ENCODE measurements at regions not wholly inside any gene's neighbourhood (a gene's known extent, or its start where the extent isn't known, plus 50 kb on each side); places are given as distances from the start of the nearest gene placed in this dataset.

GRCh38 chr18:26648509-26649192 lies 100.3 kb upstream of the KCTD1 start:
- DNase-seq (no peak), ATAC-seq (replicated peaks in 1 of 2) (peak; percentile 15 to 54)
- Mint-ChIP-seq H3K4me1 (ENCODE audit: low read depth) (no peaks in the 10 kb centered on the region), H3K9me3 (no peaks in the 10 kb centered on the region), H3K27ac (no peak overlapping the region), H3K27me3 (ENCODE audit: low read depth) (peaks cover 30% of the 10 kb centered on the region), H3K36me3 (ENCODE audit: insufficient read depth in 2 of 2) (no peaks in the 10 kb centered on the region), H3K4me3 (no peak overlapping the region)

DNA sequence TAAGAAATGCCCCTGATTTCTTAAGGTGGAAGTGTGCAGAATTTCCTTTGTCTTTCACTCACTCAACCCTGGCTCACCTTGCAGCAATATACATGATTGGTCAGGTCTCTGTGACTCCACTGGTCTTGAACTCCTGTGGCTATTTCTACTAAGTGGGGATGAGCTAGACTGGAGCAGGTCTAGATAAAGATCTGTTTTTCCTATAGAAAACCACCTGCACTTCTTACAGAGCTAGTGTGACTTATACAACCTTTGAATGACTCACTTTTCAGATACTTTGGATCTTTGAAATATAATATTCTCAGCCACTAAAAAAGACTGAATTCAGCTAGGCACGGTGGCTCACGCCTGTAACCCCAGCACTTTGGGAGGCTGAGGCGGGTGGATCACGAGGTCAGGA lies 98.5 kb upstream of the KCTD1 start:
- no peaks in the 10 kb centered on the region for H3K9me3 Mint-ChIP-seq
- no peak for DNase-seq
- peaks cover 26% of the 10 kb centered on the region for H3K27me3 Mint-ChIP-seq (ENCODE audit: low read depth)
- H3K27ac Mint-ChIP-seq: no peak overlapping the region
- no peak for ATAC-seq (replicated peaks in 1 of 2)
- H3K4me1 Mint-ChIP-seq (ENCODE audit: low read depth): no peaks in the 10 kb centered on the region
- H3K4me3 Mint-ChIP-seq: no peak overlapping the region
- no peaks in the 10 kb centered on the region for H3K36me3 Mint-ChIP-seq (ENCODE audit: insufficient read depth in 2 of 2)

- no peaks in the 10 kb centered on the region for H3K9me3 Mint-ChIP-seq
- ATAC-seq (replicated peaks in 1 of 2) (no peak), DNase-seq (no peak)
- peaks cover 9% of the 10 kb centered on the region for H3K27me3 Mint-ChIP-seq (ENCODE audit: low read depth)
- no peaks in the 10 kb centered on the region for H3K4me1 Mint-ChIP-seq (ENCODE audit: low read depth)
- no peak overlapping the region for H3K27ac Mint-ChIP-seq
- H3K4me3 Mint-ChIP-seq: no peak overlapping the region
- no peaks in the 10 kb centered on the region for H3K36me3 Mint-ChIP-seq (ENCODE audit: insufficient read depth in 2 of 2)
These were observed 94.3 kb upstream of the KCTD1 start for GRCh38 chr18:26642440-26643348.

DNA sequence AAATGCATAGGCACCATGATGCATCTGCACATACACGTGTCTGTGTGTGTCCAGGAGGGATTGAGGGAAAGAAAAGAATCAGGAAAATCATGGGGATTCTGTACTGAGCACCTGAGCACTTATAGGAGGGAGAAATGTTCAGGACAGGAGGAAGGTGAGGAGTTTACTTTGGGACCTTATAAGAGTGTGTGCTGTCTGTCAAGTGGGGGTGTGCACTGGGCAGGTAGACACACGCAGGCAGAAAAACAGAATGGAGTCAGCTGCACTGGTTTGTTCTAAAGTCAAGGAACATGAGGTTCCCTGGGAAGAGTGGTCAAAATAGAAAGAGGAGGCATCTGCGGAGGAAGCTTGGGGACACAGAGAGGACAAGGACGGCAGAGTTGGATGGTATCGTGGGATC lies 92.2 kb upstream of the KCTD1 start:
- ATAC-seq (replicated peaks in 1 of 2) (no peak), DNase-seq (no peak)
- Mint-ChIP-seq H3K4me3 (no peak overlapping the region), H3K27ac (no peak overlapping the region), H3K27me3 (ENCODE audit: low read depth) (peaks cover 9% of the 10 kb centered on the region), H3K4me1 (ENCODE audit: low read depth) (no peaks in the 10 kb centered on the region), H3K36me3 (ENCODE audit: insufficient read depth in 2 of 2) (no peaks in the 10 kb centered on the region), H3K9me3 (no peaks in the 10 kb centered on the region)

DNA sequence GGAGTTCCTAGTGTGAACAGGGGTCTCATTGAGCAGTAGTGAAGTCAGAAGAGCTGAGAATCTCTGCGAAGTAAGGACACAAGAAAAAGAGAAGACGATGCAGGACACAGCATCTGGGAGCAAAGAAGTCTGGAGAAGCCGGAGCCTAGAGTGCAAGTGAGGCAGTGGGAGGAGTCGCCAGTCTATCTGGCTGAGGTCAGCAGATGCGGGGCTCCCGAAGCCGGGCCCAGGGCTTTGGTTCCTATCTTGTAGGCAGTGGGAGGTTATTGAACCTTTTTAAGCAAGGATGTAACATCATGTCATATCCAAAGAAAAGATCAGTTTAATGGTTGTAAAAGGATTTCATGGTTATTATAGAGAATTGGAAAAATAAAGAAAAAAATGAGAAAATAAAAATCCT lies 90.8 kb upstream of the KCTD1 start:
- ATAC-seq (replicated peaks in 1 of 2) (no peak), DNase-seq (no peak)
- H3K27ac Mint-ChIP-seq: no peak overlapping the region
- no peak overlapping the region for H3K4me3 Mint-ChIP-seq
- no peaks in the 10 kb centered on the region for H3K4me1 Mint-ChIP-seq (ENCODE audit: low read depth)
- peaks cover 9% of the 10 kb centered on the region for H3K27me3 Mint-ChIP-seq (ENCODE audit: low read depth)
- no peaks in the 10 kb centered on the region for H3K36me3 Mint-ChIP-seq (ENCODE audit: insufficient read depth in 2 of 2)
- H3K9me3 Mint-ChIP-seq: no peaks in the 10 kb centered on the region

DNA sequence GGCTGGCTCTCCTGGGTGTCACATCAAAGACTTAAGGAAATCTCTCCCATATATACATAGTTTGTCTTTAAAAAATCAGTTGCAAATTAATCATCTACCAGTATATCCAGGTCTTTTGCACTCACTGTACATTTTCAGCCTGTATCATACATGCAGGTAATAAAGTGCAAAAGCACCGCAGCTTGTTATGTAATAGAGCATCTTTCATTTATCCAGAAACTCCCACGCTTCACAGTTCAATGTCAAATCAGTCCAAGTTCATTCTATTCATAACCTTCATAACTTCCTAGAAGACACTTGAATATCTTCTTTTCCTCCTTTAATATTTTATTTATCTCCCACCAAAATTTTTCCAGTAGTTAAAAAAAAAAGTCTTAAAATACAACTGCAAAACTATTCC lies 89.6 kb upstream of the KCTD1 start:
- H3K4me1 Mint-ChIP-seq (ENCODE audit: low read depth): no peaks in the 10 kb centered on the region
- H3K27ac Mint-ChIP-seq: no peak overlapping the region
- peaks cover 9% of the 10 kb centered on the region for H3K27me3 Mint-ChIP-seq (ENCODE audit: low read depth)
- H3K9me3 Mint-ChIP-seq: no peaks in the 10 kb centered on the region
- H3K36me3 Mint-ChIP-seq (ENCODE audit: insufficient read depth in 2 of 2): no peaks in the 10 kb centered on the region
- no peak for ATAC-seq (replicated peaks in 1 of 2)
- no peak for DNase-seq
- no peak overlapping the region for H3K4me3 Mint-ChIP-seq

DNA sequence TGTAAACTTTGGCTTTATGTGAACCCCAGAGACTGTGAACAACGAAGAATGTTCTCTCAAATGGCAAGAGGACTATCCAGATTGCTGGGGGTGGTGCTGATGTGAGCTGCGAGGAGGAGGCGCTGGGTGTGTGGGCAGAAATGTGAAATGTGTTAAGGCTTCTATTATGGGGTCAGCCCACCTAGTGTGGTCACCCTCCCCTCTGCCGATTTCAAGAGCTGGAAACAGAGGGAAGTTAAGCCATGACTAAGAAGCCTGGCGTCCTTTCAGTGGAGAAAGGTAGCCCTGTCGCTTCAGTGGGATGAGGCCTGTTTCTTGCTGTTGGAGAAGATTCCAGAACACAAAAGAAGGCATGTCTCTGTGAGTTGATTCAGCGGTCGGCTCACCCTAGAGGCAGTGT lies 89.0 kb upstream of the KCTD1 start:
- DNase-seq (no peak), ATAC-seq (replicated peaks in 1 of 2) (no peak)
- H3K4me3 Mint-ChIP-seq: no peak overlapping the region
- H3K27me3 Mint-ChIP-seq (ENCODE audit: low read depth): peaks cover 5% of the 10 kb centered on the region
- H3K9me3 Mint-ChIP-seq: no peaks in the 10 kb centered on the region
- H3K27ac Mint-ChIP-seq: no peak overlapping the region
- no peaks in the 10 kb centered on the region for H3K4me1 Mint-ChIP-seq (ENCODE audit: low read depth)
- H3K36me3 Mint-ChIP-seq (ENCODE audit: insufficient read depth in 2 of 2): no peaks in the 10 kb centered on the region

- ATAC-seq (replicated peaks in 1 of 2): no peak
- no peaks in the 10 kb centered on the region for H3K27me3 Mint-ChIP-seq (ENCODE audit: low read depth)
- H3K4me1 Mint-ChIP-seq (ENCODE audit: low read depth): no peaks in the 10 kb centered on the region
- H3K36me3 Mint-ChIP-seq (ENCODE audit: insufficient read depth in 2 of 2): no peaks in the 10 kb centered on the region
- H3K27ac Mint-ChIP-seq: no peak overlapping the region
- H3K9me3 Mint-ChIP-seq: no peaks in the 10 kb centered on the region
- H3K4me3 Mint-ChIP-seq: no peak overlapping the region
- no peak for DNase-seq
These were observed 87.1 kb upstream of the KCTD1 start for GRCh38 chr18:26635466-26635865.

- Mint-ChIP-seq H3K27ac (no peak overlapping the region), H3K4me3 (no peak overlapping the region), H3K27me3 (ENCODE audit: low read depth) (no peaks in the 10 kb centered on the region), H3K9me3 (no peaks in the 10 kb centered on the region), H3K36me3 (ENCODE audit: insufficient read depth in 2 of 2) (no peaks in the 10 kb centered on the region), H3K4me1 (ENCODE audit: low read depth) (no peaks in the 10 kb centered on the region)
- DNase-seq (no peak), ATAC-seq (replicated peaks in 1 of 2) (no peak)
These were observed 86.3 kb upstream of the KCTD1 start for GRCh38 chr18:26634631-26635030.

- H3K36me3 Mint-ChIP-seq (ENCODE audit: insufficient read depth in 2 of 2): no peaks in the 10 kb centered on the region
- no peak for DNase-seq
- no peak overlapping the region for H3K4me3 Mint-ChIP-seq
- H3K9me3 Mint-ChIP-seq: no peaks in the 10 kb centered on the region
- ATAC-seq (replicated peaks in 1 of 2): no peak
- peaks cover 9% of the 10 kb centered on the region for H3K27me3 Mint-ChIP-seq (ENCODE audit: low read depth)
- no peak overlapping the region for H3K27ac Mint-ChIP-seq
- H3K4me1 Mint-ChIP-seq (ENCODE audit: low read depth): no peaks in the 10 kb centered on the region
These were observed 82.8 kb upstream of the KCTD1 start for GRCh38 chr18:26631135-26631534.

GRCh38 chr18:26630596-26630995 lies 82.2 kb upstream of the KCTD1 start:
- Mint-ChIP-seq H3K36me3 (ENCODE audit: insufficient read depth in 2 of 2) (no peaks in the 10 kb centered on the region), H3K9me3 (peaks cover 3% of the 10 kb centered on the region in 2 donors), H3K4me3 (no peak overlapping the region), H3K27me3 (ENCODE audit: low read depth) (peaks cover 9% of the 10 kb centered on the region), H3K27ac (no peak overlapping the region), H3K4me1 (ENCODE audit: low read depth) (no peaks in the 10 kb centered on the region)
- DNase-seq (no peak), ATAC-seq (replicated peaks in 1 of 2) (no peak)

DNA sequence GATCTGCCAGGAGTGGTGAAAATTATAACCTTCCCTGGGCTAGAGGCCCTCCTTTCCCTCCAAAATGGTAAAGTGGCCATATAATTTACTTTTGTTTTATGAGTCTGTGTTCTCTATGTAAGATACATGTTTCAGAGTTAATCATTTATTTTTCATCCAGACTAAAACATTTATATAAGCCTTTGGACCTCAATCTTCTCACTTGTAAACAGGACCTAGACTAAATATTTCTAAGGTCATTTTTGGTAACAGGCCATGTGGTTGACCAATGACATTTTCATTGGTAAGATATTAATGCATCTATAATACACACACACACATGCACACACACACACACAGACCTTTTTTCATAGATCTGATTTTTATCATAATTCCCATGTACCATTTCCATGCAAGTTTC lies 79.7 kb upstream of the KCTD1 start:
- H3K27me3 Mint-ChIP-seq (ENCODE audit: low read depth): peaks cover 9% of the 10 kb centered on the region
- DNase-seq (no peak), ATAC-seq (replicated peaks in 1 of 2) (no peak)
- no peak overlapping the region for H3K27ac Mint-ChIP-seq
- H3K9me3 Mint-ChIP-seq: peaks cover 11 to 13% of the 10 kb centered on the region in 2 donors
- H3K4me1 Mint-ChIP-seq (ENCODE audit: low read depth): no peaks in the 10 kb centered on the region
- H3K36me3 Mint-ChIP-seq (ENCODE audit: insufficient read depth in 2 of 2): peaks cover 6 to 7% of the 10 kb centered on the region in 2 donors
- no peak overlapping the region for H3K4me3 Mint-ChIP-seq

DNA sequence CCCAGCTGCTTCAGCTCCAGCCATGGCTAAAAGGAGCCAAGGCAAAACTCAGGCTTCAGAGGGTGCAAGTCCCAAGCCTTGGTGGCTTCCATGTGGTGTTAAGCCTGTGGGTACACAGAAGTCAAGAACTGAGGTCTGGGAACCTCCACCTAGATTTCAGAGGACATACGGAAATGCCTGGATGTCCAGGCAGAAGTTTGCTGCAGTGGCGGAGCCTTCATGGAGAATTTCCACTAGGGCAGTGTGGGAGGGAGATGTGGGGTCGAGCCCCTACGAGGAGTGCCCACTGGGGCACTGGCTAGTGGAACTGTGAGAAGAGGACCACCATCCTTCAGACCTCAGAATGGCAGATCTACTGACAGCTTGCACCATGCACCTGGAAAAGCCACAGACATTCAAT lies 76.1 kb upstream of the KCTD1 start:
- ATAC-seq (replicated peaks in 1 of 2): no peak
- Mint-ChIP-seq H3K9me3 (peaks cover 11 to 13% of the 10 kb centered on the region in 2 donors), H3K27ac (no peak overlapping the region), H3K36me3 (ENCODE audit: insufficient read depth in 2 of 2) (peaks cover 6 to 7% of the 10 kb centered on the region in 2 donors), H3K27me3 (ENCODE audit: low read depth) (peaks cover 16% of the 10 kb centered on the region), H3K4me1 (ENCODE audit: low read depth) (no peaks in the 10 kb centered on the region), H3K4me3 (no peak overlapping the region)
- no peak for DNase-seq

Measured in activated T-cell treated with anti-CD3 and anti-CD28 coated beads, Interleukin-2, amount 50 U/mL, for 72 hours (primary cell).